ENCODE measurements at regions not wholly inside any gene's neighbourhood (a gene's known extent, or its start where the extent isn't known, plus 50 kb on each side); places are given as distances from the start of the nearest gene placed in this dataset.

DNA sequence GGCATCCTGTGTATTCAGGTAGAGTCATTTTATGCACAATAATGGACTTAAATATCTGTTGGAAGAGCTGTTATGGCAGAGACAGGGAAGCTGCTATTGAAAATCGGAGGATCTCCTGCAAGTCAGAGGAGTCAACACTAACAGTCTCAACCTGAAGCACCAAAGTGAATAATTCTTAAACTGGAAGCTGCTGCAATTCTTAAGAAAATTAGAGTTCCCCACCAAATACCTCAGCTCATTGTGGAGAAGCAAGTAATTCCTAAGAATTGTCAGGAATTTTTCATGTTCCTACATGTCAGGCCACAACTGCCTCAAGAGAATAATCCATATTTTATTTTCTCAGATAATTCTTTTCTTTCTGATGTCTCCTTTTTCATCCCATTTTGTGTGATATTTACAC is 892.6 kb upstream of the LCORL start:
- no peaks in the 10 kb centered on the region for H3K36me3 Mint-ChIP-seq (ENCODE audit: low read depth)
- H3K27ac Mint-ChIP-seq = no peak overlapping the region
- no peaks in the 10 kb centered on the region for H3K27me3 Mint-ChIP-seq
- no peak for DNase-seq
- H3K4me1 Mint-ChIP-seq (ENCODE audit: low read depth) = no peaks in the 10 kb centered on the region
- peaks cover 30% of the 10 kb centered on the region for H3K9me3 Mint-ChIP-seq
- no peak overlapping the region for H3K4me3 Mint-ChIP-seq

- no peaks in the 10 kb centered on the region for H3K36me3 Mint-ChIP-seq (ENCODE audit: low read depth)
- no peaks in the 10 kb centered on the region for H3K4me1 Mint-ChIP-seq (ENCODE audit: low read depth)
- H3K27me3 Mint-ChIP-seq = no peaks in the 10 kb centered on the region
- no peak overlapping the region for H3K4me3 Mint-ChIP-seq
- DNase-seq = no peak
- no peak overlapping the region for H3K27ac Mint-ChIP-seq
- peaks cover 16% of the 10 kb centered on the region for H3K9me3 Mint-ChIP-seq
Measured at GRCh38 chr4:18894928-18895327, 873.4 kb upstream of the LCORL start.

DNA sequence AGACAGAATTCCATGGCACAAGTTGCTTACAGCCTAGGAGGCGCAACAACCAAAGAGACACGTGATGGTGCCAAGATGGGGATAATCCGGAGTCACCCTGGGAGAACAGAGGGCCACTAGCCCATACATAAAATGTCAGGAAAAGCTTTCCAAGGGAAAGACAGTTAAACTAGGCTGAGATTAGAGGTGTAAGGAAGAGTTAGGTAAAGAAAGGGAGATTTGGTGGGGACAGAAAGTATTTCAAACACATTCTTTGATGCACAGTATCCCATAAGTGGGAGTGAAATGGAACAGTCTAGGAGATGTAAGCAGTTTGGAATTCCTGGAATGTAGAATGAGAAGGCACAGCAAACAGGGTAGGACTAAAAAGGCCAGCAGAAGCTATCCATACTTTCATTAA is 860.9 kb upstream of the LCORL start:
- Mint-ChIP-seq H3K4me1 (ENCODE audit: low read depth) (no peaks in the 10 kb centered on the region), H3K36me3 (ENCODE audit: low read depth) (no peaks in the 10 kb centered on the region), H3K4me3 (no peak overlapping the region), H3K9me3 (peaks cover 7% of the 10 kb centered on the region), H3K27me3 (no peaks in the 10 kb centered on the region), H3K27ac (no peak overlapping the region)
- no peak for DNase-seq

GRCh38 chr4:18881556-18881955 is 860.0 kb upstream of the LCORL start:
- peaks cover 13% of the 10 kb centered on the region for H3K9me3 Mint-ChIP-seq
- no peak for DNase-seq
- H3K27me3 Mint-ChIP-seq = no peaks in the 10 kb centered on the region
- H3K36me3 Mint-ChIP-seq (ENCODE audit: low read depth) = no peaks in the 10 kb centered on the region
- H3K27ac Mint-ChIP-seq = no peak overlapping the region
- no peak overlapping the region for H3K4me3 Mint-ChIP-seq
- H3K4me1 Mint-ChIP-seq (ENCODE audit: low read depth) = no peaks in the 10 kb centered on the region

- H3K27ac Mint-ChIP-seq = no peak overlapping the region
- DNase-seq = no peak
- H3K9me3 Mint-ChIP-seq = peaks cover 13% of the 10 kb centered on the region
- no peaks in the 10 kb centered on the region for H3K4me1 Mint-ChIP-seq (ENCODE audit: low read depth)
- no peak overlapping the region for H3K4me3 Mint-ChIP-seq
- no peaks in the 10 kb centered on the region for H3K36me3 Mint-ChIP-seq (ENCODE audit: low read depth)
- no peaks in the 10 kb centered on the region for H3K27me3 Mint-ChIP-seq
Measured at GRCh38 chr4:18880871-18881270, 859.3 kb upstream of the LCORL start.

GRCh38 chr4:18878561-18878960 is 857.0 kb upstream of the LCORL start:
- H3K27me3 Mint-ChIP-seq = no peaks in the 10 kb centered on the region
- H3K9me3 Mint-ChIP-seq = peaks cover 22% of the 10 kb centered on the region
- H3K36me3 Mint-ChIP-seq (ENCODE audit: low read depth) = no peaks in the 10 kb centered on the region

GRCh38 chr4:18869166-18869565 is 847.6 kb upstream of the LCORL start:
- Mint-ChIP-seq H3K36me3 (ENCODE audit: low read depth) (no peaks in the 10 kb centered on the region), H3K4me1 (ENCODE audit: low read depth) (no peaks in the 10 kb centered on the region), H3K27ac (no peak overlapping the region), H3K9me3 (peaks cover 16% of the 10 kb centered on the region), H3K4me3 (no peak overlapping the region), H3K27me3 (no peaks in the 10 kb centered on the region)
- DNase-seq = no peak

More at GRCh38 chr4:18878561-18878960, 857.0 kb upstream of the LCORL start:
- H3K27ac Mint-ChIP-seq = no peak overlapping the region
- DNase-seq = no peak
- no peak overlapping the region for H3K4me3 Mint-ChIP-seq
- no peaks in the 10 kb centered on the region for H3K4me1 Mint-ChIP-seq (ENCODE audit: low read depth)

DNA sequence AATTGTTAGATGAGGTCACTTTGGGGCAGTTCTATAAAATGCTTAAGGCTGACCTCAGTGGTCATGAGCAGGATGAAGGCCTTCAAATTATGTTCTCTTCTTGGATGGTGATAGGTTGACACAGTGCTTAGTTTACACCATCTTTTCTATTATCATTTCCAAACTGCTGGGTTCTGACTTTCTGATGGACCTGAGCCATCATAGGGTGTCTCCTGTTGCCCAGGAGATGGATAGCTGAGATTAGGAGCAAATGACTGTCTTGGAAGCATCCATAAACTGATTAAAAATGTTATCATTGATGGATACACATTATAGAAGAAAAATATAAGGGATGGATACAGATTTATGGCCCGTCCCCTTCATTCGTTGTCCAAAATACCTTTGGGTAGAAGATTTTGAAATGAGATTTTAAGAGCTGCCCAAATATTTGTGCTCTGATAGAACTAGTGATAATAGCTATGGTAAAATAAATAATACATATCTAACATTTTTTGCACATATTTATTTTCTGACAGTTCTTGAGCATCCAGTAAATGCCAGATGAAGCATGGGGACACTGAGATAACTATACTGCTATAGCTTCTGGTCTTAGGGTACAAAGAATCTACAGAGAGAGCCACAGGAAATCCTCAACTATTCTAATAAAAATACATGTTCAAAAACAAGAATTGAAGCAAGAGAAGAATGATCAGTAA is 839.4 kb upstream of the LCORL start:
- Mint-ChIP-seq H3K4me1 (ENCODE audit: low read depth) (no peaks in the 10 kb centered on the region), H3K27me3 (no peaks in the 10 kb centered on the region), H3K27ac (no peak overlapping the region), H3K9me3 (peaks cover 5% of the 10 kb centered on the region), H3K4me3 (no peak overlapping the region), H3K36me3 (ENCODE audit: low read depth) (no peaks in the 10 kb centered on the region)
- no peak for DNase-seq

GRCh38 chr4:18859468-18859867 is 837.9 kb upstream of the LCORL start:
- no peaks in the 10 kb centered on the region for H3K27me3 Mint-ChIP-seq

DNA sequence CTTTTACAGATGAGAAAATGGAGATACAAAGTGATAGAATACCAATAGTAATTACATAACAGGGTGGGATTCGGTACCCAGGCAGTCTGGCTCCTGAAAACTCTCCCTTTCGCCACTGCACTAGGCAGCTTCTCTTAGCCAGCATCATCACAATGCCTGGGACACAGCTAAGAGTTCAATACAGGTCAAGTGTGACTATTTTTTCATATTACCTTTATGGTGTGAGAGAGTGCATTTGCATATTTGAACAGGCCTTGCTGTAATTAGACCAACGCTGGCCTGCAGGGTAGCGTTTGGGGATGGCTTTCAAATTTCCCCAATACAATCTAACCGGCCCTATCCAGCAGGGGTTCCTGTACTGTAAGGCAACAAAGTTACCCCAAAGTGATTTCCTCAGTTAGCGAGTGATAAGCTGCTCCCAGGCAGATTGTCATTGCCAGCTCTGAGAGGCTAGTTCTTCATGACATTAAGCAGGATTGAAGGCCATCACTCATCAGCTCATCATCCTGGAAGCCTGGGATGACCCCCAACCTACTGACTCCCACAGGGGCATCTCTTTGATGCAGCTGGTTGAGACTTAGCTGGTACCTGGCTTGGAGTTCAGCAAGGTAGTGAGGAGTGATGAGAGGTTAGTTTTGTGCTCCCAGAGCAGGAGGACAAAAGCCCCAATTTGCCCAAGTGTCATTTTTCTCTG is 836.8 kb upstream of the LCORL start:
- H3K27me3 Mint-ChIP-seq = no peaks in the 10 kb centered on the region
- H3K4me3 Mint-ChIP-seq = no peak overlapping the region
- H3K9me3 Mint-ChIP-seq = peaks cover 11% of the 10 kb centered on the region
- H3K27ac Mint-ChIP-seq = no peak overlapping the region
- H3K36me3 Mint-ChIP-seq (ENCODE audit: low read depth) = no peaks in the 10 kb centered on the region
- DNase-seq = no peak
- no peaks in the 10 kb centered on the region for H3K4me1 Mint-ChIP-seq (ENCODE audit: low read depth)

More at GRCh38 chr4:18859468-18859867, 837.9 kb upstream of the LCORL start:
- Mint-ChIP-seq H3K4me3 (no peak overlapping the region), H3K36me3 (ENCODE audit: low read depth) (no peaks in the 10 kb centered on the region), H3K27ac (no peak overlapping the region), H3K9me3 (peaks cover 10% of the 10 kb centered on the region), H3K4me1 (ENCODE audit: low read depth) (no peaks in the 10 kb centered on the region)
- no peak for DNase-seq

- Mint-ChIP-seq H3K4me1 (ENCODE audit: low read depth) (no peaks in the 10 kb centered on the region), H3K4me3 (no peak overlapping the region), H3K27me3 (no peaks in the 10 kb centered on the region), H3K27ac (no peak overlapping the region), H3K36me3 (ENCODE audit: low read depth) (no peaks in the 10 kb centered on the region), H3K9me3 (peaks cover 16% of the 10 kb centered on the region)
- DNase-seq = no peak
Measured at GRCh38 chr4:18850867-18851266, 829.3 kb upstream of the LCORL start.

GRCh38 chr4:18847249-18847890 is 825.8 kb upstream of the LCORL start:
- H3K36me3 Mint-ChIP-seq (ENCODE audit: low read depth) = no peaks in the 10 kb centered on the region
- H3K27ac Mint-ChIP-seq = no peak overlapping the region
- no peak for DNase-seq
- H3K9me3 Mint-ChIP-seq = peaks cover 15% of the 10 kb centered on the region
- H3K4me1 Mint-ChIP-seq (ENCODE audit: low read depth) = no peaks in the 10 kb centered on the region
- no peak overlapping the region for H3K4me3 Mint-ChIP-seq
- H3K27me3 Mint-ChIP-seq = no peaks in the 10 kb centered on the region

DNA sequence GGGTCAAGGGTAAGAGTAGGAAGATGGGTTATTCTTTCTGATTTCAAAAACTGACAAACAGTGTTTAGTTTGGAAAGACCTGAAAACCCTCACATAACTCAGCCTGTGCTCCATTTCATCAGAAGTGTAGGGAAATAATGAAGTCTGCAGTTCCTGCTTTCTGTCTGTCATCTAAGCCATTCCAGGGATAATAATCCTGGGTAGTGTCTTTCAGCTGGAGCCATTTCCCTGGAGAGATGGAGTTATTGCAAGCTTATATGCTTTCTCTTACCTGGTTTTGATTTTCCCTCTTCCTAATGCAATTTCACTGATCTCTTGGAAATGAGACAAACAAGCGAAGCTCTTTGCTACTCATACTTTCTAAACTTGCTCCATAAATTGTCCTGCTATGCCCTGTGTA is 824.8 kb upstream of the LCORL start:
- H3K4me1 Mint-ChIP-seq (ENCODE audit: low read depth) = no peaks in the 10 kb centered on the region
- no peaks in the 10 kb centered on the region for H3K27me3 Mint-ChIP-seq
- H3K4me3 Mint-ChIP-seq = no peak overlapping the region
- no peak overlapping the region for H3K27ac Mint-ChIP-seq
- H3K9me3 Mint-ChIP-seq = peaks cover 18% of the 10 kb centered on the region
- DNase-seq = no peak
- no peaks in the 10 kb centered on the region for H3K36me3 Mint-ChIP-seq (ENCODE audit: low read depth)

DNA sequence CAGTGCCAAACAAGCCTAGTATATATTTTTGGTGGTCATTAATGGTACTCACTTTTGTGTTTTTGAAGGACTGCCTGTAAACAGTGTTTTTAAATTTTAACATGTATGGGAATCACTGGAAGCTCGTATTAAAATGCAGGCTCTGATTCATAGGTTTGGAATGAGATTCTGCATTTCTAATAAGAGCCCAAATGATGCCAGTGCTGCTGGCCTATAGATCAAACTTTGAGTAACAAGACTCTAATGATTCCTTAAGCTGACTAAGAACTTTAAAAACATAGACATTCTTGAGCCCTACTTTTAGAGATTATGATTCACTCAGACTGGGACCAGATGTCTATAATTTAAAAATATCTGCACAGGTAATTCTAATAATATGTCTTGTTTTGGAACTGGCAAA is 823.2 kb upstream of the LCORL start:
- H3K9me3 Mint-ChIP-seq = peaks cover 18% of the 10 kb centered on the region
- DNase-seq = no peak
- H3K4me3 Mint-ChIP-seq = no peak overlapping the region
- no peaks in the 10 kb centered on the region for H3K27me3 Mint-ChIP-seq
- no peaks in the 10 kb centered on the region for H3K4me1 Mint-ChIP-seq (ENCODE audit: low read depth)
- no peak overlapping the region for H3K27ac Mint-ChIP-seq
- H3K36me3 Mint-ChIP-seq (ENCODE audit: low read depth) = no peaks in the 10 kb centered on the region

GRCh38 chr4:18842431-18842830 is 820.9 kb upstream of the LCORL start:
- H3K27ac Mint-ChIP-seq = no peak overlapping the region
- no peaks in the 10 kb centered on the region for H3K4me1 Mint-ChIP-seq (ENCODE audit: low read depth)
- no peaks in the 10 kb centered on the region for H3K36me3 Mint-ChIP-seq (ENCODE audit: low read depth)
- no peaks in the 10 kb centered on the region for H3K27me3 Mint-ChIP-seq
- DNase-seq = no peak
- peaks cover 15% of the 10 kb centered on the region for H3K9me3 Mint-ChIP-seq
- H3K4me3 Mint-ChIP-seq = no peak overlapping the region
